Astrocyte (in vitro differentiated cells and primary cell): ENCODE measurements at regions not wholly inside any gene's neighbourhood (a gene's known extent, or its start where the extent isn't known, plus 50 kb on each side); places are given as distances from the start of the nearest gene placed in this dataset.

ENCODE experiments used
- DNase-seq: peaks from one replicate; pipeline ENCODE4 v3.0.0-alpha.2; 2010; ENCODE audit warnings: low read depth
- FAIRE-seq: peaks from 2 replicates; lab custom pipeline; 2011; peaks lifted over from hg19 to GRCh38; lab: Jason Lieb, UNC
- H2AFZ ChIP-seq: 2 replicates; pipeline ENCODE4 v1.6.0; 2012; ENCODE audit warnings: low read depth, low read length, inconsistent platforms
- H3K27ac ChIP-seq: 2 replicates; pipeline ENCODE4 v1.5.1; 2011; ENCODE audit warnings: low read depth, low read length, inconsistent platforms
- H3K27me3 ChIP-seq: 2 replicates; pipeline ENCODE4 v1.6.0; 2011; ENCODE audit warnings: low read length, inconsistent platforms; ENCODE audit not compliant: insufficient read depth
- H3K36me3 ChIP-seq: 2 replicates; pipeline ENCODE4 v1.5.1; 2011; ENCODE audit warnings: low read length, inconsistent platforms; ENCODE audit not compliant: insufficient read depth
- H3K4me1 ChIP-seq: 2 replicates; pipeline ENCODE4 v1.5.1; 2011; ENCODE audit warnings: low read length, inconsistent platforms; ENCODE audit not compliant: insufficient read depth
- H3K4me2 ChIP-seq: 2 replicates; pipeline ENCODE4 v1.6.0; 2012; ENCODE audit warnings: low read length, inconsistent platforms
- H3K4me3 ChIP-seq: 2 replicates; pipeline ENCODE4 v1.5.1; 2011; ENCODE audit warnings: low read depth, mild to moderate bottlenecking, low read length, inconsistent platforms; ENCODE audit not compliant: insufficient read depth
- H3K79me2 ChIP-seq: 2 replicates; pipeline ENCODE4 v1.6.0; 2012; ENCODE audit warnings: mild to moderate bottlenecking, low read length, inconsistent platforms; ENCODE audit not compliant: insufficient read depth
- H3K9ac ChIP-seq: 2 replicates; pipeline ENCODE4 v1.6.0; 2012; ENCODE audit warnings: mild to moderate bottlenecking, low read length, inconsistent platforms
- H3K9me3 ChIP-seq: 2 replicates; pipeline ENCODE4 v1.5.1; 2012; ENCODE audit warnings: low read depth, mild to moderate bottlenecking, low read length, inconsistent platforms; ENCODE audit not compliant: insufficient read depth
- H4K20me1 ChIP-seq: 2 replicates; pipeline ENCODE4 v1.6.0; 2012; ENCODE audit warnings: low read length, inconsistent platforms; ENCODE audit not compliant: insufficient read depth
- H3K27ac Mint-ChIP-seq: one replicate; pipeline ENCODE4 v1.8.0; 2021; ENCODE audit warnings: mild to moderate bottlenecking, mixed read lengths; ENCODE audit not compliant: unreplicated experiment
- H3K27me3 Mint-ChIP-seq: one replicate; pipeline ENCODE4 v1.8.0; 2021; ENCODE audit warnings: low read depth, mixed read lengths; ENCODE audit not compliant: unreplicated experiment
- H3K36me3 Mint-ChIP-seq: one replicate; pipeline ENCODE4 v1.8.0; 2021; ENCODE audit warnings: low read depth, mixed read lengths; ENCODE audit not compliant: unreplicated experiment
- H3K4me1 Mint-ChIP-seq: one replicate; pipeline ENCODE4 v1.8.0; 2021; ENCODE audit warnings: low read depth, mixed read lengths; ENCODE audit not compliant: unreplicated experiment
- H3K4me3 Mint-ChIP-seq: one replicate; pipeline ENCODE4 v1.8.0; 2021; ENCODE audit warnings: mild to moderate bottlenecking, moderate library complexity, mixed read lengths; ENCODE audit not compliant: unreplicated experiment
- H3K9me3 Mint-ChIP-seq: one replicate; pipeline ENCODE4 v1.8.0; 2021; ENCODE audit warnings: mild to moderate bottlenecking, mixed read lengths; ENCODE audit not compliant: unreplicated experiment
- EZH2 ChIP-seq: IDR thresholded peaks from 2 replicates; pipeline ENCODE4 v1.6.1; 2012; ENCODE audit warnings: mild to moderate bottlenecking, low read length, inconsistent platforms; ENCODE audit not compliant: insufficient read depth
- TF ChIP-seq, protein P1 (sequence below): IDR thresholded peaks from 2 replicates; pipeline ENCODE4 v1.5.1; 2011; ENCODE audit warnings: low read depth, mild to moderate bottlenecking, inconsistent platforms, low read length, moderate library complexity; ENCODE audit not compliant: insufficient read depth

DNA sequence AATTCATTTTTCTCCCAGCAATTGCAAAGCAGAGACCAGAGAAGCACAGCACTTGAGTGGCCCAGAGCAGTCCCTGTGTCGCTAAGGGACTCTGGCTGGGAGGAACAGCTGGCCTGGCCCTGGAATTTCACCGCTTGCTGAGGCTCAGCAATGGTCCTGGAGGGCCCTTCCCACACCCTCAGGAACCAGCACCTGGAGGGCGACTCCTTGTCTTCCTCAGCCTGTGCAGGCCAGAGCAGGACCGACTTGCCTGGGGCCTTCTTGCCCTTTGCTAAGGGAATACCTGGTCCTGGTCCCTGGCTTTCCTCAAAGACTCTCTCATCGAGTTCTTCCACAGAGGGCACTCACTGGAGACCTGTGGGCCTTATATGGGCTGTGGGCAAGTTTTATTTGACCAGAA is 294.6 kb downstream of the RPLP1 start:
- DNase-seq (no peak), FAIRE-seq (no peak)
- H3K4me2 ChIP-seq = no peak overlapping the region
- H3K4me1 ChIP-seq = no peaks in the 10 kb centered on the region
- H2AFZ ChIP-seq = no peak overlapping the region
- H3K9me3 ChIP-seq = no peaks in the 10 kb centered on the region
- peaks cover 4% of the 10 kb centered on the region for H3K36me3 Mint-ChIP-seq
- H3K79me2 ChIP-seq = no peaks in the 10 kb centered on the region
- H3K9me3 Mint-ChIP-seq = peaks cover 3% of the 10 kb centered on the region
- H3K9ac ChIP-seq = no peak overlapping the region
- H3K27me3 ChIP-seq = peaks cover 17% of the 10 kb centered on the region
- no peaks in the 10 kb centered on the region for H4K20me1 ChIP-seq
- H3K27me3 Mint-ChIP-seq = peaks cover 56% of the 10 kb centered on the region
- no peak overlapping the region for H3K27ac ChIP-seq
- H3K36me3 ChIP-seq = no peaks in the 10 kb centered on the region
- no peak overlapping the region for H3K4me3 Mint-ChIP-seq
- H3K4me1 Mint-ChIP-seq = peaks cover 9% of the 10 kb centered on the region
- TF ChIP-seq, protein P1, sequence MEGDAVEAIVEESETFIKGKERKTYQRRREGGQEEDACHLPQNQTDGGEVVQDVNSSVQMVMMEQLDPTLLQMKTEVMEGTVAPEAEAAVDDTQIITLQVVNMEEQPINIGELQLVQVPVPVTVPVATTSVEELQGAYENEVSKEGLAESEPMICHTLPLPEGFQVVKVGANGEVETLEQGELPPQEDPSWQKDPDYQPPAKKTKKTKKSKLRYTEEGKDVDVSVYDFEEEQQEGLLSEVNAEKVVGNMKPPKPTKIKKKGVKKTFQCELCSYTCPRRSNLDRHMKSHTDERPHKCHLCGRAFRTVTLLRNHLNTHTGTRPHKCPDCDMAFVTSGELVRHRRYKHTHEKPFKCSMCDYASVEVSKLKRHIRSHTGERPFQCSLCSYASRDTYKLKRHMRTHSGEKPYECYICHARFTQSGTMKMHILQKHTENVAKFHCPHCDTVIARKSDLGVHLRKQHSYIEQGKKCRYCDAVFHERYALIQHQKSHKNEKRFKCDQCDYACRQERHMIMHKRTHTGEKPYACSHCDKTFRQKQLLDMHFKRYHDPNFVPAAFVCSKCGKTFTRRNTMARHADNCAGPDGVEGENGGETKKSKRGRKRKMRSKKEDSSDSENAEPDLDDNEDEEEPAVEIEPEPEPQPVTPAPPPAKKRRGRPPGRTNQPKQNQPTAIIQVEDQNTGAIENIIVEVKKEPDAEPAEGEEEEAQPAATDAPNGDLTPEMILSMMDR = no peak
- TF ChIP-seq EZH2 = no peak
- no peak overlapping the region for H3K27ac Mint-ChIP-seq
- no peak overlapping the region for H3K4me3 ChIP-seq

DNA sequence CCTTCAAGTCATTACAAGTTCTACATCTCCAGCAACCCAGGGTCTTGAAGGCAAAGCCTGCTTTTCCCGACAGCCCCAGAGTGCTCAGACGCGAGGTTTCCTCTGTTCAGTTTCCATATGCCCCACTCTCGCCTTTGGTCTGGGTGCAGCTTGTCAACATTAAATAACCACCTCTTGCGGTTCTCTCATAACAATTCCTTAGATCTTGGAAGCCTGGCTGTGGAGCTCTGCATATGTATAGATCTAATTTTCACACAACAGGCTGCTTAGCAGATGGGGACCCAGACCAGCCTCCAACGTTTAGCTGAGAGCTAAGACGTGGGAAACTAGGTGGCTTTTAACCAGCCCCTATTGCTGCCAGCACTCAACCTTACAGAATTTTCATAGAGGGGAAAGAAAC is 295.5 kb downstream of the RPLP1 start:
- no peak overlapping the region for H3K27ac Mint-ChIP-seq
- FAIRE-seq = no peak
- H3K4me3 Mint-ChIP-seq = no peak overlapping the region

DNA sequence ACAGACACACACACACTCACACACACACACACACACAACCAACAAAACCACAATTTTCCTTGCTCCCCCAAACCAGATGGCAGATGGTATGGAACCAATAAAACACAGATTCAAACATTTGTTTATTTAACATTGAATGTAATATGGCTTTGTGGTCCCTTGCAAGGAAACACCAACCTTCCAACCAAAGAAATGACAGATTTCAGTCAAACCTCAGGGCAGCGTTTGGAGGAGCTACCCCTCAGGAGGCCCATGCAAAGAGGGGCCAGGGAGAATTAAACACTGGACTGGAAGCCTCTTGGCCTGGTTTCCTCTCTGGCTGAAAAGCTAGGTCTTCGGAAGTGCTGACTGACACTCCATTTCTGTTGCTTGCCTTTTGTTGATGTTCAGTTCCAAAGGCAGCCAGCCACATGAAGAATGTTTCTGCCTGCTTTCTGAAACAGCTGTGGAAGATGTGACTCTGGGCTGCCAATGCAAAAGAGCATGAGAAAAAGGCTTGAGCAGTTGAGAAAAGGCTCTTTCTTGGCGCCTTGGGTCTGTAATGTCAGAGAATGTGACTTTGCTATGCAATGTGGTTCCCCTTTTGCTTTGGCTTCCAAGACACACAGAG is 296.1 kb downstream of the RPLP1 start:
- Histone ChIP-seq H3K27ac (no peak overlapping the region), H3K4me1 (no peaks in the 10 kb centered on the region), H3K4me2 (no peak overlapping the region), H3K9ac (no peak overlapping the region), H3K27me3 (peaks cover 9% of the 10 kb centered on the region), H4K20me1 (no peaks in the 10 kb centered on the region), H3K4me3 (no peak overlapping the region), H3K9me3 (no peaks in the 10 kb centered on the region), H2AFZ (no peak overlapping the region), H3K36me3 (no peaks in the 10 kb centered on the region), H3K79me2 (no peaks in the 10 kb centered on the region)
- no peak overlapping the region for H3K4me3 Mint-ChIP-seq
- peaks cover 53% of the 10 kb centered on the region for H3K27me3 Mint-ChIP-seq
- H3K4me1 Mint-ChIP-seq = peaks cover 4% of the 10 kb centered on the region
- FAIRE-seq (no peak), DNase-seq (no peak)
- H3K36me3 Mint-ChIP-seq = peaks cover 6% of the 10 kb centered on the region
- H3K9me3 Mint-ChIP-seq = peaks cover 4% of the 10 kb centered on the region
- TF ChIP-seq, protein P1 = no peak
- no peak for TF ChIP-seq EZH2
- H3K27ac Mint-ChIP-seq = no peak overlapping the region

More for the DNA sequence above, 295.5 kb downstream of the RPLP1 start:
- Mint-ChIP-seq H3K36me3 (peaks cover 4% of the 10 kb centered on the region), H3K9me3 (peaks cover 3% of the 10 kb centered on the region), H3K27me3 (peaks cover 55% of the 10 kb centered on the region), H3K4me1 (peaks cover 6% of the 10 kb centered on the region)
- Histone ChIP-seq H3K4me1 (no peaks in the 10 kb centered on the region), H3K4me3 (no peak overlapping the region), H3K79me2 (no peaks in the 10 kb centered on the region), H3K27ac (no peak overlapping the region), H3K4me2 (no peak overlapping the region), H3K9me3 (no peaks in the 10 kb centered on the region), H2AFZ (no peak overlapping the region), H4K20me1 (no peaks in the 10 kb centered on the region), H3K27me3 (peaks cover 12% of the 10 kb centered on the region), H3K9ac (no peak overlapping the region), H3K36me3 (no peaks in the 10 kb centered on the region)
- DNase-seq = no peak
- TF ChIP-seq, protein P1 = no peak
- TF ChIP-seq EZH2 = no peak
